Body of pancreas (tissue), 4 donors: ENCODE measurements at regions not wholly inside any gene's neighbourhood (a gene's known extent, or its start where the extent isn't known, plus 50 kb on each side); places are given as distances from the start of the nearest gene placed in this dataset.
"Not testable (repeated sequence)": the region's sequence is repeated elsewhere in the genome, so short reads cannot be mapped to it uniquely, and the experiment has no call there.

Experiments used
- ATAC-seq: fragments of 150-250 bp; one replicate; pipeline ENCODE4 v1.9.1; 2016
- DNase-seq, 4 donors: peaks; one replicate each; pipeline ENCODE4 v3.0.0-alpha.2; 2019
- H3K27ac ChIP-seq, 4 donors: fragments of 200-600 bp; sonication (generic); 1 replicate in 3 of 4; 2 replicates in 1 of 4; pipeline versions ENCODE4 v1.5.1 to v1.6.1; 2016 to 2019; ENCODE audit warnings: mild to moderate bottlenecking in 1 of 4, mixed read lengths in 1 of 4, moderate library complexity in 1 of 4
- H3K27me3 ChIP-seq, 2 donors: fragments of 200-600 bp; sonication (generic); one replicate each; pipeline ENCODE4 v1.6.0; 2016; ENCODE audit warnings: mild to moderate bottlenecking in 1 of 2
- H3K36me3 ChIP-seq, 2 donors: fragments of 200-600 bp; sonication (generic); replicated peaks in 1 of 2; 2 replicates each; pipeline ENCODE4 v1.5.1; 2016; ENCODE audit warnings: low read depth in 2 of 2; ENCODE audit not compliant: insufficient read depth in 1 of 2
- H3K4me1 ChIP-seq: fragments of 200-600 bp; sonication (generic); one replicate; pipeline ENCODE4 v1.6.0; 2016
- H3K4me3 ChIP-seq, 2 donors: fragments of 200-600 bp; sonication (generic); 1 replicate in 1 of 2; 2 replicates in 1 of 2; pipeline ENCODE4 v1.5.1; 2016 to 2019
- H3K9me3 ChIP-seq, 3 donors: fragments of 200-600 bp; sonication (generic); 1 replicate in 2 of 3; 2 replicates in 1 of 3; pipeline ENCODE4 v1.5.1; 2016
- CTCF ChIP-seq, 7 experiments: fragments of 450-650 bp in 4 of 7; fragments of 200-600 bp in 3 of 7; sonication (generic) in 3 of 7; IDR thresholded peaks; one replicate each; pipeline ENCODE4 v1.5.1; 2016 to 2019; ENCODE audit warnings: antibody characterized with exemption in 7 of 7
- POLR2A ChIP-seq, 3 donors: fragments of 450-650 bp; IDR thresholded peaks; one replicate each; pipeline ENCODE4 v1.6.1; 2016; ENCODE audit warnings: antibody characterized with exemption in 3 of 3, mild to moderate bottlenecking in 2 of 3
- WGBS, 2 donors: methylation state at CpG; one replicate each; pipeline ENCODE4 v1.1.5; 2017; 5-methylcytosine and 5-hydroxymethylcytosine counted together
- intact Hi-C: fragments of 100-400 bp; cut with DNase I; formaldehyde crosslinking; loops from one replicate; pipeline ENCODE4 v1.15.1; 2023

- TF ChIP-seq CTCF (IDR thresholded peaks at IDR 0.05), result no peak
- no peak for TF ChIP-seq POLR2A (IDR thresholded peaks at IDR 0.05)
- H3K4me3 ChIP-seq, result no peak overlapping the region
- no peak for DNase-seq
- intact Hi-C loops, result no loop called here
- 86 to 90% methylated on average over 9 of the region's 9 CpGs for WGBS, 2 donors
- H3K4me1 ChIP-seq, result peaks cover 8% of the 10 kb centered on the region
- H3K9me3 ChIP-seq, result no peaks in the 10 kb centered on the region
- no peaks in the 10 kb centered on the region for H3K36me3 ChIP-seq
- no peaks in the 10 kb centered on the region for H3K27me3 ChIP-seq
- peak overlapping the region in 1 of 4 donors; percentile 33 for H3K27ac ChIP-seq
- ATAC-seq, result no peak
These were observed 69.3 kb upstream of the IER3 start for GRCh38 chr6:30813631-30814145.

GRCh38 chr6:30810813-30811339 is 66.5 kb upstream of the IER3 start:
- intact Hi-C loops, result no loop called here
- Histone ChIP-seq H3K4me1 (peaks cover 8% of the 10 kb centered on the region), H3K4me3 (no peak overlapping the region), H3K27me3 (no peaks in the 10 kb centered on the region), H3K27ac (no peak overlapping the region), H3K9me3 (no peaks in the 10 kb centered on the region), H3K36me3 (no peaks in the 10 kb centered on the region)
- no peak for ATAC-seq
- DNase-seq, result no peak
- no peak for TF ChIP-seq POLR2A (IDR thresholded peaks at IDR 0.05)
- no peak for TF ChIP-seq CTCF (IDR thresholded peaks at IDR 0.05)
- 76 to 88% methylated on average over 7 of the region's 7 CpGs for WGBS, 2 donors

GRCh38 chr6:30807566-30807965 is 63.2 kb upstream of the IER3 start:
- ATAC-seq, H3K4me1 ChIP-seq, H3K27ac ChIP-seq, H3K36me3 ChIP-seq, H3K27me3 ChIP-seq, H3K4me3 ChIP-seq, intact Hi-C loops, H3K9me3 ChIP-seq, DNase-seq: not testable (repeated sequence)
- 84 to 87% methylated on average over 12 to 18 of the region's 26 CpGs for WGBS, 2 donors

GRCh38 chr6:30806581-30807183 is 62.3 kb upstream of the IER3 start:
- Histone ChIP-seq H3K27ac (no peak overlapping the region), H3K4me3 (no peak overlapping the region), H3K9me3 (no peaks in the 10 kb centered on the region), H3K36me3 (no peaks in the 10 kb centered on the region), H3K4me1 (no peaks in the 10 kb centered on the region), H3K27me3 (no peaks in the 10 kb centered on the region)
- WGBS, 2 donors, result 76 to 77% methylated on average over 6 to 14 of the region's 14 CpGs
- DNase-seq, result no peak
- ATAC-seq, result no peak
- intact Hi-C loops, result no loop called here
- no peak for TF ChIP-seq CTCF (IDR thresholded peaks at IDR 0.05)
- TF ChIP-seq POLR2A (IDR thresholded peaks at IDR 0.05), result no peak

GRCh38 chr6:30804333-30804732 is 60.0 kb upstream of the IER3 start:
- Histone ChIP-seq H3K27me3 (no peaks in the 10 kb centered on the region), H3K4me1 (no peaks in the 10 kb centered on the region), H3K27ac (no peak overlapping the region), H3K36me3 (no peaks in the 10 kb centered on the region), H3K9me3 (no peaks in the 10 kb centered on the region), H3K4me3 (no peak overlapping the region)
- ATAC-seq (no peak), DNase-seq (no peak)
- intact Hi-C loops, result no loop called here
- 82 to 91% methylated on average over 1 of the region's 1 CpG for WGBS, 2 donors
- no peak for TF ChIP-seq POLR2A (IDR thresholded peaks at IDR 0.05)
- no peak for TF ChIP-seq CTCF (IDR thresholded peaks at IDR 0.05)
